Lung (tissue), 11 donors: ENCODE measurements at regions not wholly inside any gene's neighbourhood (a gene's known extent, or its start where the extent isn't known, plus 50 kb on each side); places are given as distances from the start of the nearest gene placed in this dataset.

Experiments used
- ATAC-seq: fragments of 200-7000 bp; cut with Tn5 transposase; one replicate; pipeline ENCODE4 v1.9.1; 2020; ENCODE audit warnings: moderate number of reproducible peaks; ENCODE audit not compliant: insufficient read depth, low FRiP score
- DNase-seq, 3 donors: peaks; one replicate each; pipeline ENCODE4 v3.0.0-alpha.2; 2013 to 2017
- H3K27ac ChIP-seq, 2 donors: one replicate each; pipeline ENCODE4 v1.5.1; 2013; ENCODE audit warnings: mild to moderate bottlenecking in 2 of 2, moderate library complexity in 2 of 2, control low read depth in 1 of 2, inconsistent platforms in 1 of 2, low read depth in 1 of 2, low read length in 1 of 2
- H3K27me3 ChIP-seq, 3 donors: one replicate each; pipeline ENCODE4 v1.5.1; 2013; ENCODE audit warnings: low read length in 2 of 3; ENCODE audit not compliant: control insufficient read depth in 3 of 3, insufficient read depth in 3 of 3
- H3K36me3 ChIP-seq, 4 donors: one replicate each; pipeline ENCODE4 v1.5.1; 2013; ENCODE audit warnings: low read length in 4 of 4, mild to moderate bottlenecking in 1 of 4, moderate library complexity in 1 of 4; ENCODE audit not compliant: control insufficient read depth in 4 of 4, insufficient read depth in 4 of 4
- H3K4me1 ChIP-seq, 5 donors: one replicate each; pipeline ENCODE4 v1.5.1; 2013; ENCODE audit warnings: low read length in 5 of 5, mild to moderate bottlenecking in 2 of 5, moderate library complexity in 1 of 5; ENCODE audit not compliant: control insufficient read depth in 5 of 5, insufficient read depth in 5 of 5
- H3K4me3 ChIP-seq: one replicate; pipeline ENCODE4 v1.5.1; 2013; ENCODE audit warnings: mild to moderate bottlenecking, control low read depth, moderate library complexity
- H3K9ac ChIP-seq, 2 donors: one replicate each; pipeline ENCODE4 v1.5.1; 2013; ENCODE audit warnings: low read length in 2 of 2, control low read depth in 1 of 2; ENCODE audit not compliant: insufficient read depth in 1 of 2
- H3K9me3 ChIP-seq, 4 donors: one replicate each; pipeline ENCODE4 v1.5.1; 2013; ENCODE audit warnings: low read length in 3 of 4, mild to moderate bottlenecking in 1 of 4, moderate library complexity in 1 of 4; ENCODE audit not compliant: control insufficient read depth in 4 of 4, insufficient read depth in 3 of 4
- WGBS, 2 donors: extraction: QIAGEN DNeasy Blood & Tissue Kit; methylation state at CpG; one replicate each; pipeline ENCODE4 v1.1.7; 2013; 5-methylcytosine and 5-hydroxymethylcytosine counted together
- TF ChIP-seq, protein P1 (sequence below): IDR thresholded peaks from 2 replicates; pipeline ENCODE4 v1.5.1; 2012; ENCODE audit warnings: mild to moderate bottlenecking; ENCODE audit errors: control extremely low read depth, extremely low read depth
- donor health status: control.
- donor health status: control.
- donor health status: Bipolar disorder and iron deficiency.
- donor health status: healthy.
- donor health status: DM: yes; HTN: yes; CAD: no.

DNA sequence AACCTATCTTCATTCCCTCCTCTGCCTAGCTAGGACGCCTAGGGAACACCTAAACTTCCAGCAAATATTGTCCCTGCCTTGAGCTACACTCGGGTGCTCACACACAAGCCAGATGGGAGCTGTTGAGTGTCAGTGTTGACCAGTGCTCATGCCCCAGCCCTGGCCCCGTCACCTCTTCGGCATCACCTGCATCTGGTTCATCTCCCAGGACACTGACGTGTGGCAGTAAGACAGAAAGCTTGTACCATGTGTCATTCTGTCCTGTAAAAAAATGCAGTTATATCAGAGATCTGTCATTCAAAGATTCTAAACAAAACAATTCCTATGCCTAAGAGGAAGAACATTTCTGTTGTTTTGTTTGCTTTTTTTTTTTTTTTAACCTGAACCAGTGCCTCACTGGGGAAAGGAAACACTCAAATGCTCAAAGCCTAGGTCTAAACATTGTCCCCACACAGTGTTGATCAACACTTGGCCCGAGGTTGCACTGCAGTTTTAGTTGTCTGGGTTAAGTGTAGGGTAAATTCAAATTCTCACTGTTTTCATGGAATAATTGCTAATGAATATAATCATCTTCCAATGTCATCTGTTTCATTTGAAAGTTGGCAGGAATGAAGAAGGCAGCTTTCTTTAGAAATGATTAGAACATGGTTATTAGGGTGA lies 102.7 kb upstream of the SASH1 start:
- no peaks in the 10 kb centered on the region for H3K36me3 ChIP-seq
- no peaks in the 10 kb centered on the region for H3K27me3 ChIP-seq
- H3K9ac ChIP-seq = no peak overlapping the region
- TF ChIP-seq, protein P1, sequence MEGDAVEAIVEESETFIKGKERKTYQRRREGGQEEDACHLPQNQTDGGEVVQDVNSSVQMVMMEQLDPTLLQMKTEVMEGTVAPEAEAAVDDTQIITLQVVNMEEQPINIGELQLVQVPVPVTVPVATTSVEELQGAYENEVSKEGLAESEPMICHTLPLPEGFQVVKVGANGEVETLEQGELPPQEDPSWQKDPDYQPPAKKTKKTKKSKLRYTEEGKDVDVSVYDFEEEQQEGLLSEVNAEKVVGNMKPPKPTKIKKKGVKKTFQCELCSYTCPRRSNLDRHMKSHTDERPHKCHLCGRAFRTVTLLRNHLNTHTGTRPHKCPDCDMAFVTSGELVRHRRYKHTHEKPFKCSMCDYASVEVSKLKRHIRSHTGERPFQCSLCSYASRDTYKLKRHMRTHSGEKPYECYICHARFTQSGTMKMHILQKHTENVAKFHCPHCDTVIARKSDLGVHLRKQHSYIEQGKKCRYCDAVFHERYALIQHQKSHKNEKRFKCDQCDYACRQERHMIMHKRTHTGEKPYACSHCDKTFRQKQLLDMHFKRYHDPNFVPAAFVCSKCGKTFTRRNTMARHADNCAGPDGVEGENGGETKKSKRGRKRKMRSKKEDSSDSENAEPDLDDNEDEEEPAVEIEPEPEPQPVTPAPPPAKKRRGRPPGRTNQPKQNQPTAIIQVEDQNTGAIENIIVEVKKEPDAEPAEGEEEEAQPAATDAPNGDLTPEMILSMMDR = no peak
- H3K9me3 ChIP-seq = no peaks in the 10 kb centered on the region
- ATAC-seq (no peak), DNase-seq (no peak)
- H3K4me3 ChIP-seq = no peak overlapping the region
- H3K27ac ChIP-seq = no peak overlapping the region
- WGBS, 2 donors = 76 to 85% methylated on average over 6 of the region's 6 CpGs
- peaks cover 0 to 29% (median 12%) of the 10 kb centered on the region in 5 donors for H3K4me1 ChIP-seq

DNA sequence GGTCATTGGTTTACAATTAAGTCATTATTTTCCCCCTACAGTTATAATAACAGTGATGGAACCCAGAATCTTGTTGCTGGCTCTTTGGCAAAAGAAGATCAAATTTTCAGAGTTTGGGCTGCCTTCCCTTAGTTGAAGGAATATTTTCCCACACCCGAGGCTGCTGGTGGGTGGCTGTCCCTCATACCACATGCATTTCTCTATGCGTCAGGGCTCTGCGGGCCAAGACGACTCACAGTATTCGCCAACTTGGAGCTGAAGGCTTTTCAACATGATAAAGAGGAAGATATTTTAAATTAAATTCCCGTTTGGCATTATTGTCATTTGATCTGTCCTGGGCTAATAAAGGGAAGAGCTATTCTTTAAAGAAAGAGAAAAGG lies 102.2 kb upstream of the SASH1 start:
- H3K4me1 ChIP-seq = peaks cover 0 to 32% (median 16%) of the 10 kb centered on the region in 5 donors
- no peak for ATAC-seq
- TF ChIP-seq, protein P1 = no peak

DNA sequence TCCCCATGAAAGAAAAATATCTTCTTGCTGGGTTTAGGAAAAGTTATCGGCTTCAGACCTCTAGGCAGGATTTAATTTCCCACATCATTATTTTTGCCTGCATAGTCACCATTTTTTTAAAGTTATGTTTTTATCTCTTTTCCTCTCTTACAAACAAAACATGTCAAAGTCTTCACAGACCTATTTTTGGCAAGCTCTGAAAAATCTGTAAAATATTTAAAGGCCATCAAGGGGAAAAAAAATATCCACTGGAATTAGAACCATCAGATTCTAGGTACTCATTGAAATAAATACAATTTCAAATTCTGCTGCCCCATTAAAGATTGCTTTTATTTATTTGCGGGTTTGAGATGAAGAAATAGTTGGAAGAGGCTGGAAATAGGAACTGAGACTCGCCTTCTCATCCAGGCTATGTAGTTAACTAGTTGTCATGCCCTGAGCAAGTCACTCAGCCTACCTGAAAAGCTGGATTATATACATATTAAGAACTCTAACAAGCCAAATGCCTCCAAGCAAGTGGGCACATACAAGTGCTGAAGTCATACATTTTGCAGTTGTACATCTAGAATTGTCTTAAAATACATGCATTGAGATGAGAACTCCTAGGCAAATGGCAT lies 101.7 kb upstream of the SASH1 start:
- Histone ChIP-seq H3K4me3 (no peak overlapping the region), H3K9me3 (no peaks in the 10 kb centered on the region), H3K36me3 (no peaks in the 10 kb centered on the region), H3K9ac (no peak overlapping the region), H3K4me1 (peaks cover 0 to 32% (median 16%) of the 10 kb centered on the region in 5 donors), H3K27ac (no peak overlapping the region), H3K27me3 (no peaks in the 10 kb centered on the region)
- TF ChIP-seq, protein P1 = no peak
- ATAC-seq (no peak), DNase-seq (peak in 1 of 3 donors; percentile 34)
- WGBS, 2 donors = 68 to 76% methylated on average over 3 of the region's 3 CpGs

More for the DNA sequence above, 102.2 kb upstream of the SASH1 start:
- Histone ChIP-seq H3K9me3 (no peaks in the 10 kb centered on the region), H3K9ac (no peak overlapping the region), H3K27me3 (no peaks in the 10 kb centered on the region), H3K27ac (no peak overlapping the region), H3K36me3 (no peaks in the 10 kb centered on the region), H3K4me3 (no peak overlapping the region)
- DNase-seq = peak; percentile 57 to 74 (median 69)
- WGBS, 2 donors = 75 to 88% methylated on average over 6 of the region's 6 CpGs
